CD4-positive, alpha-beta T cell treated with Interleukin-2 at 100 ng/mL for 4 hours (primary cell): ENCODE measurements at regions not wholly inside any gene's neighbourhood (a gene's known extent, or its start where the extent isn't known, plus 50 kb on each side); places are given as distances from the start of the nearest gene placed in this dataset.

Experiments used
- DNase-seq: peaks from one replicate; pipeline ENCODE4 v3.0.0-alpha.2; 2020; ENCODE audit warnings: low spot score

DNA sequence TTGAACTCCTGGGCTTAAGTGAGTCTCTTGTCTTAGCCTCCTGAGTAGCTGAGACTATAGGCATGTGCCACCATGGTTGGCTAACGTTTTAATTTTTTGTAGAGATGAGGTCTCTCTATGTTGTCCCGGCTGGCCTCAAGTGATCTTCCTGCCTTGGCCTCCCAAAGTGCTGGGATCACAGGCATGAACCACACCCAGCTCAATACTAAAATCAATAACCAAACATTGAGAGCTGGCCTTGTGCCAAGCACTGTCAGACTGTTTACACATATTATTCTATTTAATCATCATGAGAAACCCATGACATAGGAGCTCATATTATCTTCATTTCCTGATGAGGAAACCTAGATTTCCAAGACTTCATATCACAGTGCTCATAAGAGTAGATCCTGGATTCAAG is 251.2 kb downstream of the BAMBI start:
- DNase-seq = no peak

DNA sequence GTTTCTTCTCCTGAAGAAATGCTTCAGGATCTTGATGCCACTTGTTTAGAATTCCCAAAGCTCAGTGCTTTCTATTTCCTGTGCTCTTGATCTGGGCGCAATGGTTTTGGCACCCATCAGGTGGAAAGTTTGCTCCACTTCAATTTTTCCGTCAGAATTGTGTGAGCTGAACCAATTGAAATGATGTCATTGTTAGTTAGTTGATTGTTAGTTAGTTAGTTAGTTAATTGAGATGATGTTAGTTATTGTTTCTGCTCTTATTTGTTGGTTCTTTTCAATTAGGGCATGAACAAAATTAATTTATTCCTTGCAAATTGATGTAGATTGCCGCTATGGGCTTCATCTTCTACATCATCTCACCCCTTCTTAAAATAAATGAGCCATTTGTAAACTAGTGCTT is 252.6 kb downstream of the BAMBI start:
- DNase-seq = no peak

DNA sequence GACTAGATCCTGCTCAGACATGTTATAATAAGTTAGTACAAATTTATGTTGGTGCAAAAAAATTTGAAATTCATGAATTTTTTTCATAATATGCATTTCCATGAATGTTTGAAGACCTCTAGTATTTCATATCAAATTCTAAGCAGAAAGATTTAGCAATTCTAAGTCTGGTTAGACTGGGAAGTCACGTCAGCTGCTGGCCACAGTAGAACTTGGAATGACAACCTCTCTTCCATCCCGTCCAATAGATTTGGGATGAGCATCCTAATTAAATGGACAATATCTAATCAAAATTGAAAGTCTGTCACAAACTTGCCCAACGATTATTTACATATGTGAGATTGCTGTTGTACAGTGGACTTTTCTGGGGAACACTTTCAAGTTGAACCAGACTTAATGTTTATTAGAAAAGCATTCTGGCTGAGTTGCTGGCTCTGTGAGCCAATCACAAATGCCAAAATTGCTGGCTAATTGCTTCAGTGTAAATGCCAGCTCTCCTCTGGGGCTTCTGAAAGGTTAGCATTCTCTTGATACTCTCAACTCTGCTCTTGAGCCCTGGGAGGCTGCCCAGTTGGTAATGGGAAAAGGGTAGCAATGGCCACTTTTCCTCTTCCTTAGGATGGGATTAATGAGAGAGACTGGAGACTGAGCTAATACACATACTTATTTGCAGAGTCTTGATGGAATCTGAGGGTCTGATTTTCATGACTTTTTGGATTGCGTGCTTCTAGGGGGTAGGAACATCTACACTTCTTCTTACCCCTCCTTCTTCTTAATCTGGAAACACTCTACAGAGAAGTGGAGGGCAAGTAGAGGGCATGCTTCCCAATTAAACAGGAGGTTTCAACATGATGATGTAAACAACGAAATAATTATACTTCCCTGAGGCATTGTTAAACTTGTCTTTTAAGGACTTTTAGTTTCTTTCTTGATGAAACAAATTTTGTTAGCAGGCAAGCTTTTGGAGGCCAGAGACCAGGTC is 253.5 kb downstream of the BAMBI start:
- DNase-seq = no peak

DNA sequence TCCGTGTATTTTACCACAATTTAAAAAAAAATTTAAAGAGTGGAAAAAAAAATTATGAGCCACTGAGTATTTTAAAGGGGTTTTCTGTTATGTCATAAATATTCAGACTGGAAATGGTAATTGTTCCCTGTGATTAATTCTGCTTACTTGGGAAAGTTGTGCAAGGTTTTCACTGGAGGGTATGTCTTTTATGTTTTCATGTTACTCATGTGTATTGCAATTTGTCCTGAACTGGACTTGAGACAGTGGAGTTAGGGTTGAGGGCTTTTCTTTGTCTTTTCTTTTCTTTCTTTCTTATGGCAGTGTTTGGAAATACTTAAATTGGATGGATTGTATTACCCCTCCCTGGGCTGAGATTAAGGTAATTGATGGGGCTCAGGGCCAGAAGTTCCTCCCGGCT is 257.7 kb downstream of the BAMBI start:
- no peak for DNase-seq

DNA sequence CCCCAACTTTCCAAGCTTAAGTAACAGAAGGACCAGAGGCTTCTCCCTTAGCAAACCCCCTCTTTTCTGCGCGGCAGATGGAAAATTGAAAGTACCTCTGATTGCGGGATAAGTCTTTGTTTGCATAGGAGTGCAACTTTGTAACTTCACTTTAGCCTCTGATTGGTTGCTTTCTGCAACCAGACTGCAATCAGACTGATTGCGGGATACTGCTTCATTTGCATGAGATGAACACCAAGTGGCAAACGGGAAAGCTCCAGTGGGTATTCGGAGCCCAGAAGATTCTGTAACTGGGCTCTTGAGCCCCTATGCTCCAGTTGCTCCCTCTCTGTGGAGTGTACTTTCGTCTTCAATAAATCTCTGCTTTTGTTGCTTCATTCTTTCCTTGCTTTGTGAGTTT is 260.6 kb downstream of the BAMBI start:
- no peak for DNase-seq

DNA sequence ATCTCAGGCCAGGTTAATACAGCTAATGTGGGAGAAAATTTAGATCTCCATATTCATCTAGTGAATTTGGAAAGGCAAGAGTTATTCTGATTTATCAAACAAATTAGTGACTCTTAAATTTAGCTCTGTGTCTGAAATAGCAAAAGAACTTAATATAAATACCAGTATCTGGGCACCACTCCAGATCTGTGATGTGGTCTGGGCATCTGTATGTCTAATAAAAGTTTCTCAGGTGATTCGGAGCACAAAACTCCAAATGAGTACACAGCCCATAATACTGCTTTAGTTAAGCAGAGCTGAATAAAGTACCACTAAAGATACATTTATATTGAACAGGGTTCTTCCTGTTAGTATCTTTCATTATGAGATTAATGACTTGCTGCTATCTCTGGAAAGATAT is 261.4 kb downstream of the BAMBI start:
- no peak for DNase-seq

DNA sequence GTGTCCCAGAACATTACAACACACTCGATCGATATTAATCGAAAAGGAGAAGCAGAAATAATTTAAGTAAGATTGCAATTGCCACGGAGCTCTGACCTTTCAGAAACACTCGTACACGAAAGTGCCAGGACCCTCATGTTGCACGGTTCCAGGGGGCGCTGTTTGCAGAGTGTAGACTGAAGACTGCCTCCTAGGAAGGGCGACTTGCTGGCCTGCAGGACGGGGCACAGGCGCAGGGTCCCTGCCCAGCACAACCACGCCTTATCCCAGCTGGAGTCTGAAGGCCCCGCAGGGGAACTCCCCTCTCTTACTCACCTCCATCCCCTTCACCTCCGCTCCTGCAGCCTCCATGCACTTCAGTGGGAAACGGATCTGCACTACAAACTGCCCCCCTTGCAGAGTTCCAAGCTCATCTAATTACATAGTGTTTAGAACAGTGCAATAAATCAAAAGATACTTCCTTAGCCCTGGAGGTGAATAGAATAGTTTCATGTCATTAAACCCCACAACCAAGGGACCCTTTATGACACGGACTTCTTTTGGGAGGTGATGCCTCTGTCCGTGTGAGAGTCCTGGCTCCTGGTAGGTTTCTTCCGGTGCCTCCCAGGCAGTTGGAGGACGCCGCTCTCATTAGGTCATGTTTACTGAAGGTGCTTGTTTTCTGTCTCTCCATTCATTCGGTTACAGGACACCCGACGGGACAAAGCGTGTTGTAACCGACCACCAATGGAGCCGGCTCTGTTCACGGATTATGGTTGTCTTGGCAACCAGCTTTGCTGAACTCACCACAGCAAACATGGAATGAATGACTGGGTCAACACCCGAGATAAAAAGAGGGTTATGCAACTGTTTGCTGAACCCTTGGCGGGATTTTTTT is 262.2 kb downstream of the BAMBI start:
- DNase-seq = no peak

DNA sequence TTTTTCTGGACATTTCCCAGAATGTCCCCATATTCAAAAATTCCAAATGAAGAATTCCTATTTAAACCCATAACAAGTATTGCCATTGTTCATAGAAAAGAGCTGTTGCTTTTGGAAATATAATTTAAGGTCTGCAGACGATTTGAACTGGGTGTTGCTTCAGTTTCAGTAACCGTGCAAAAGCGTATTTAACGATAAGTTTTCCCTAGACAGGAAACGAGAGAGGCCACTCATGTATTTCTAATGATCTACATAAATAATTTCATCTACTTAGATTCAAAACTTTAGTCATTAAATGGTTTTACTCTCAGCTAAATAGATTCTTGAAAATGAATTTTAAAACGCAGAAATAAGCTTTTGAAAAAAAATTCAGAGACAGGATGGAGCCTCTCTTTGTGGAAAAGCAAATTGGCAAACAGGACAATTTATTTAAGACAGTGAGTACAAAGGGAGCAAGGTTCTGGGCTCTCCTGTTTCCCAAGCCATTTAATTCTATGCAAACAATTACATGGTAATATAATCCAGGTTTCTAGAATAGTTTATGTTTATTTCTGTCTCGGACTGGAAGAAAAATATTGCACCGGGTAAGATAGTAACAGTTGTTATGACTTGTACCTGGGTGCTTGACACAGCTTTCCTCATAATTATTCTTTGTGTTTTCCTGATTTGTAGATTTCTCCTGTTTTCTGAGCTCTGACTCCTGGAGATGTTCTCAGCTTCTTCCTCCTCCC is 263.0 kb downstream of the BAMBI start:
- no peak for DNase-seq

DNA sequence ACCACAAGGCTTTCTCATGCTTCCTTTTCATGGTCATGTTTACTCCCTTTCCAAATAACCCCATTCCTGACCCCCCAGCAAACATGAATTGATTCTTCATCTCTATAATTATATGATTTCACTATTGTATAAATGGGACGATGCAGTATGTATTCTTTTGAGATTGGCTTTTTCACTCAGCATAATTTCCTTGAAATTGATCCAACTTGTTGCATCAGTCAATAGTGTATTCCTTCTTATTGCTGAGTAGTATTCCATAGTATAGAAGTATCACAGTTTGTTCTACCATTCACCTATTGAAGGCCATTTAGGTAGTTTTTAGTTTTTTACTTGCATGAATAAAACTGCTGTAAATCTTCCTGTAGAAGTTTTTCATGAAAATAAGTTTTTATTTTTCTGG is 264.7 kb downstream of the BAMBI start:
- no peak for DNase-seq

DNA sequence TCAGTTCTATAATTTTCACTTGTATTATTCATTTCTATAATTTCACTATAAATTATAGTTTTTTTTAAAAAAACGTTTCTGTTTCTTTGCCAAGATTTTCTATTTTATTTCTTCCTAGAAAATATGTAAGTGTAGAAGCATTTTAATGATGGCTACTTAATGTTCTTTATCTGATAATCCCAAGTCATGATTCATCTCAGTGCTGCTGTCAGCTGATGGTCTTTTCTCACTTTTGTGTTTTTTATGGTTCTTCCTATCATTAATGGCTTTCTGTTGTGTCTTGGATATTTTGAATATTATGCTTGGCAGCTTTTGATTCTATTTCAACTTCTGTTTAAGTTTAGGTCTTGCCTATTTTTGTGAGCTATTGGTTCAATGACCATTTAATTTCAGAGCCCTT is 268.6 kb downstream of the BAMBI start:
- no peak for DNase-seq

DNA sequence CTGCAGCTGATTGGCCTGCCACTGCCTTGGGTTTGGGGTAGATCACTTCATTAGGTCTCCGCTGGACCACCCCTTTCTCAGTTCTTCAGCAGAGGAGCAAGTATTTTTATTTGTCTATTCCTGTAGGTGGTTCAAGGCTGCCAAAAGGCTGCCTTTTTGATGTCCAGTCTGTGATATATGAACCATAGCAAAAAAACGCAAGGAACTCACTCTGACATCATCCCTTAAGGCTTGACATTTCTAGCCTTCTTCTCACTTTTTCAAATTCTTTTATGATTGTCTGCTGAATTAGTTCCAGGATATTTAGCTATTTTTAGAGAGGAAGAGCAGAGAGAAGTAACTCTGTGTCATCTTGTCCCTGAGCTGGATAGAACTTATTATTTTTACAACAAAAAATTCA is 269.2 kb downstream of the BAMBI start:
- DNase-seq = no peak

DNA sequence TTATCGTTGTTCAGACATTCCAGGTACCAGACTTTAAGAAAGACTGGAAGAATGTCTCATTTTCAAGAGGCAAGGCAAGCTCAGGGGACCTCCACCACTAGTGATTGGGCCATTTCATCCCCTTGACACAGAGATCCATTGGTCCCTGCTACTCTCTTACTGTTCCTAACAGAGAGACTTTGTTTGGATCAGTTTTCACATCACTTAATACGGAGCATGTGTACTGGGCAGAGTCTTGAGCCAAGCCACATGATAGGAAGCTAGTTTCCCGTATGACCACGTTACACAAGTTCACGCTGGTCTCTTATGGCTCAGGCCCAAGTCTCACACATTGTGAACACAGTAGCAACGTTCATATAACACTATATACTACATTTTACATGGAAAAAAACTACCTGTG is 269.9 kb downstream of the BAMBI start:
- no peak for DNase-seq

DNA sequence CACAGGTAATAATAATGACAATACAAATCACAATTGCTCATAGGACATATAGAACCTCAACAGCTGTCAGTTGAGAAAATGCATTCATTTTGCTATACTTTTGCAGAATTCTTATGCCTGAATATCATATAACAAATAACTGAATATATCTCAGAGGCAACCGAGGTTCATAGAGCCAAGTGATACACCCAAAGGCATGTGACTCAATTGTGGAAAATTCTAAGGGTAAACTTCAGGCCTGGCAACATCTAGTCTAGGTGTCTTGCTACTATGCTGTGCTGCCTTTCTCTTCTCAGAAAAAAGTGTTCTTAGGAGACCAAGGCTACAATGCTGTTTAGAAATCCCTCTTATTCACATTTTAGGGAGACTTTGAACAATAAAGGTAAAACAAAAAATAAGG is 270.7 kb downstream of the BAMBI start:
- DNase-seq = no peak

DNA sequence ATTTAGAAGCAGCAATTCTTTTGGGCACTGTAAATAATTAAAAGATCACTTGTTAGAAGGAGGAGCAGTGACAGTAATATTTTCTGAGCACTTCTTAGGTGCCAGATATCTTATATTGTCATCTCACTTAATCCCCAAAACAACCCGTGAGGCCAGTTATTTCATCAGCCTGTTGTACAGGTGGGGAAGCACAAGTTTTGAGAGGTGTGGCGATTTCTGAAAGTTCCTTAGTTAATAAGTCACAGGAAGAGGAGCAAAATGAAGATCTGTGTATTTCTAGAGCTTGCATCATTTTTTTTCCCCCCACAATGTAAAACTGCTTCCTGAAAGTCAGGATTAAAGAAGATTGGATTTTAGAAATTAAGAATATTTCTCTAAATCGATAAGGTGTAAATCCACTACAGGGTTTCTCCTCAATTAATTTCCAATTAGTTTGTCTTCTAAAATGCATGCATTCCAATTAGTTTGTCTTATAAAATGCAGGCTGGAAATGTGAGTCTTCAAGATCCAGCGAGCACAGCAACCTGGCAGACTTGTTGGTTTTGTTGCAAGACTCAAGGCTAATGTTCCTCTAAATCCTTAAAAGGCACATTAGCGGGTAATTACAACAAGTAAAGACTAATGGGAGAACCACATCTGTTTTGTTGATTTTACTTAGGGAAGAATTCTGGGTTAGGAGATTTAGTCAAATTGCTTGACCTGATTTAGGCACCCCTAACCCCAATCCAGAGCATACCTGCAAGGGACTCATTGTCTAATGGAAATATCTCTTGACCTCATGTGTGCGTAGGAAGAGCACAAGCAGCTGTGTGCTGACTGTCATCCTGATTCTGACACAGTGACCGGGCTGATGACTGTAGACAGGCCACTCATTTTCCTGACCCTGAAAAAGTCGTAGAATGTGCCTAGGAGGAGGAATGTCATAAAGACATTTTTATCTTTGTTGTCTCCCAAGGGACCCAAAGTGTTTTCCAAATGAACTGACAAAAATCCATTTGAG is 272.0 kb downstream of the BAMBI start:
- no peak for DNase-seq

DNA sequence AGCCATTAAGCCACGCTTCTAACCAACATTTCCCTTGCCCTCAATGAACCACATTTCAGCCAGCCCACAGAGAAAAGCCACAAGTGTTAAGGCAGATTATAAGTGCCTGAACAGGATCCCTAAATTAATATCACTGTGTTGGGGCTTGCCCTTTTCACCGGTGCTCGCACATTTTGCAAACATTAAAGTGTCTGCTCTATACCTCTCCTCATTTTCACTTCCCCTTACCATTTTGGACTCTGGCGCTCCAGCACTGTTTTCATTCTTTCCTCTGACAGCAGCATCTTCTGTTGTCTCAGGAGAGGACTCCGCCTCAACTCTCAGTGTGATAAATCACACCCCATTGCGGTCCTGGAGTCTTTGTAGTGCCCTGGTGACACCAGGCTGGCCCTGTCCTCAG is 274.2 kb downstream of the BAMBI start:
- no peak for DNase-seq

DNA sequence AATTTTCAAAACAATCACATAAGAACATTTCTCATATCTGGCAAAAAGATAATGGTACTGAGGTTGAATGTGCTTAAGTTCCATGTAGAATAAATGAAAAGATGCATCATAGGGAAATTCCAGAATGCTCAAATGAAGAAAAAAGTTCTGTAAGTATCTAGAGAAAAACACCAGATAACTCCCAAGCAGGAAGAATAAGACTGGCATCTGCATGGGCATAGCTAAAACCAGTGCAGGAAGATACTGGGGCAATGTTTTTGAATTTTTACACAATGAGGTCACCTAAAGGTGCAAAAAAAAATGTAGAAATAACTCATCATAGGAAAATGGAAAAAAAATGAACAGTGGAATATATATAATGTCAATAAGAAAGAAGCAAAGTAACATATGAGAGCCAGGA is 275.2 kb downstream of the BAMBI start:
- DNase-seq = no peak

DNA sequence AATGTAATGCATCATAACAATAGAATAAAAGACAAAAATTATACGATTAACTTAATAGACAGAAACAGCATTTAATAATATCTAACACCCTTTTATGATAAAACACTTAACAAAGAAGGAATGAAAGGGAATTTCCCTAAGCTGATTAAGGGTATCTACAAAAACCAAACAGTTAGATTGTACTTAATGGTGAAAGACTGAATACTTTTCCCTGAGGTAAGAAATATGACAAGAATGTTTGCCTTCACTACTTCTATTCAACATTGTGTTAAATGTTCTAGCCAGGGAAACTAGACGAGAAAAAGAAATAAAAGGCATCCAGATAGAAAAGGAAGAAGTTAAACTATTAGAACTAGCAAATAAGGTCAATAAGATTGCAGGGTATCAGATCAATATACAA is 276.9 kb downstream of the BAMBI start:
- DNase-seq = no peak

DNA sequence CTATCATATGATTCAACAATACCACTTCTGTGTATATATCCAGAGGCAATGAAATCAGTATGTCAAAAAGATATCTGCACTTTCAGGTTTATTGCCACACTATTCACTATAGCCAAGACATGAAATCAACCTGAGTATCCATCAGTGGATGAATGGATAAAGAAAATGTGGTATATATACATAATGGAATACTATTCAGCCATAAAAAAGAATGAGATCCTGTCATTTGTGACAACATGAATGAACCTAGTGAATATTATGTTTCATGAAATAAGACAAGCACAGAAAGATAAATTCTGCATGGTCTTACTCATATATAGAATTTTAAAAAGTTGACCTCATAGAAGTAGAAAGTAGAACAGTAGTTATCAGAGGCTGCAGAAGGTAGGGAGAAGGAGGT is 281.1 kb downstream of the BAMBI start:
- DNase-seq = no peak

DNA sequence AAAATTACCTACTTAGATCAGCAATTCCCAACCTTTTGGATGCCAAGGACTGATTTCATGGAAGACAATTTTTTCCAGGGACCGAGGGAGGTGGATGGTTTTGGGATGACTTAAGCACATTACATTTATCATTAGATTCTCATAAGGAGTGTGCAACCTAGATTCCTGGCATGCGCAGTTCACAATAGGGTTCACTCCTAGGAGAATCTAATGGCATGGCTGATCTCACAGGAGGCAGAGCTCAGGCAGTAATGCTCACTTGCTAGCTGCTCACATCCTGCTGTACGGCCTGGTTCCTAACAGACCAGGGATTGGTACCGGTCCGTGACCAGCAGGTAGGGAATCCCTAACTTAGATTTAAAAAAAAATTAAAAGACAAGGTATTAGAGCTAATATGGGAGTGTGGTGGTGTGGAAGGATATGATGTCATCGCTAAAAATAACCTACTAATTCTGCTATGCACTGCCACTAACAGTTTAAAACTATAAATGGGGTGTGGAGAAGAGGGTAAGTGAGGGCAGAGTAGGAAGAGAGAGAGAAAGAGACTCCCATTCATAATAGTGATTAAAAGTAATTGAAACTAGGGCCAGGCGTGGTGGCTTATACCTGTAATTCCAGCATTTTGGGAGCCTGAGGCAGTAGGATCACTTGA is 282.7 kb downstream of the BAMBI start:
- DNase-seq = no peak

DNA sequence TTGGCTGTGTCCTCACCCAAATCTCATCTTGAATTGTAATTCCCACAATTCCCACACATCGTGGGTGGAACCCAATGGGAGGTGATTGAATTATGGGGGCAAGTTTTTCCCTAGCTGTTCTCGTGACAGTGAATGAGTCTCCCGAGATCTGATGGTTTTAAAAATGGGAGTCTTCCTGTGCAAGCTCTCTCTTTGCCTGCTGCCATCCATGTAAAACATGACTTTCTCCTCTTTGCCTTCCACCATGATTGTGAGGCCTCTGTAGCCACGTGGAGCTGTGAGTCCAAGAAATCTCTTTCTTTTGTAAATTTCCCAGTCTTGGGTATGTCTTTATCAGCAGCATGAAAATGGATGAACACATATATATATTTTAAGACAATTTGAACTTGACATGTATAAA is 285.4 kb downstream of the BAMBI start:
- DNase-seq = no peak
